ENCODE measurements at regions not wholly inside any gene's neighbourhood (a gene's known extent, or its start where the extent isn't known, plus 50 kb on each side); places are given as distances from the start of the nearest gene placed in this dataset.

DNA sequence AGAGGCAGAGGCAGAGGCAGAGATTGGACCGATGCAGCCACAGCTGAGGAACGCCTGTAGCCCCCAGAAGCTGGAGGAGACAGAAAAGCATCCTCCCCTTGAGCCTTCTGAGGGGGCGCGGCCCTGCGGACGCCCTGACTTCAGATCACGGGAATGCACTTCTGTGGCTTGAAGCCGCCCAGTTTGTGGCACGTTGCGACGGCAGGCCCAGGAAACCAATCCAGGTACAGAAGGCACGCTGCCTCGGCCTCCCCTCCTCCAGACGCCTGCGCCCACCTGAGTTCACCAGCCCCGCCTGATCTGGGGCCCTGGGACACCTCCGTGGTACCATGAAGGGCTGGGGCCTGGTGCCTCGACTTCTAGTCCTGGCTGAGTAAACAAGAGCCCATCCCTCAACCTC lies 82.0 kb downstream of the NCOR2 start:
- TF ChIP-seq, protein P1, sequence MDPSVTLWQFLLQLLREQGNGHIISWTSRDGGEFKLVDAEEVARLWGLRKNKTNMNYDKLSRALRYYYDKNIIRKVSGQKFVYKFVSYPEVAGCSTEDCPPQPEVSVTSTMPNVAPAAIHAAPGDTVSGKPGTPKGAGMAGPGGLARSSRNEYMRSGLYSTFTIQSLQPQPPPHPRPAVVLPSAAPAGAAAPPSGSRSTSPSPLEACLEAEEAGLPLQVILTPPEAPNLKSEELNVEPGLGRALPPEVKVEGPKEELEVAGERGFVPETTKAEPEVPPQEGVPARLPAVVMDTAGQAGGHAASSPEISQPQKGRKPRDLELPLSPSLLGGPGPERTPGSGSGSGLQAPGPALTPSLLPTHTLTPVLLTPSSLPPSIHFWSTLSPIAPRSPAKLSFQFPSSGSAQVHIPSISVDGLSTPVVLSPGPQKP (IDR thresholded peaks at IDR 0.05; ENCODE audit: low read depth, low read length): no peak
- TF ChIP-seq EZH2 (IDR thresholded peaks at IDR 0.05; ENCODE audit: borderline replicate concordance, control insufficient read depth, low read depth, low read length): no peak
- TF ChIP-seq NBN (IDR thresholded peaks at IDR 0.05): no peak
- TF ChIP-seq ATF7 (IDR thresholded peaks at IDR 0.05; ENCODE audit: low read depth): no peak
- TF ChIP-seq, protein P2, sequence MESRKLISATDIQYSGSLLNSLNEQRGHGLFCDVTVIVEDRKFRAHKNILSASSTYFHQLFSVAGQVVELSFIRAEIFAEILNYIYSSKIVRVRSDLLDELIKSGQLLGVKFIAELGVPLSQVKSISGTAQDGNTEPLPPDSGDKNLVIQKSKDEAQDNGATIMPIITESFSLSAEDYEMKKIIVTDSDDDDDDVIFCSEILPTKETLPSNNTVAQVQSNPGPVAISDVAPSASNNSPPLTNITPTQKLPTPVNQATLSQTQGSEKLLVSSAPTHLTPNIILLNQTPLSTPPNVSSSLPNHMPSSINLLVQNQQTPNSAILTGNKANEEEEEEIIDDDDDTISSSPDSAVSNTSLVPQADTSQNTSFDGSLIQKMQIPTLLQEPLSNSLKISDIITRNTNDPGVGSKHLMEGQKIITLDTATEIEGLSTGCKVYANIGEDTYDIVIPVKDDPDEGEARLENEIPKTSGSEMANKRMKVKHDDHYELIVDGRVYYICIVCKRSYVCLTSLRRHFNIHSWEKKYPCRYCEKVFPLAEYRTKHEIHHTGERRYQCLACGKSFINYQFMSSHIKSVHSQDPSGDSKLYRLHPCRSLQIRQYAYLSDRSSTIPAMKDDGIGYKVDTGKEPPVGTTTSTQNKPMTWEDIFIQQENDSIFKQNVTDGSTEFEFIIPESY (IDR thresholded peaks at IDR 0.05): no peak
- TF ChIP-seq, protein P3, sequence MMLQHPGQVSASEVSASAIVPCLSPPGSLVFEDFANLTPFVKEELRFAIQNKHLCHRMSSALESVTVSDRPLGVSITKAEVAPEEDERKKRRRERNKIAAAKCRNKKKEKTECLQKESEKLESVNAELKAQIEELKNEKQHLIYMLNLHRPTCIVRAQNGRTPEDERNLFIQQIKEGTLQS (IDR thresholded peaks at IDR 0.05; ENCODE audit: borderline replicate concordance, extremely low read depth, low read depth, low read length): no peak
- TF ChIP-seq SREBF2 (IDR thresholded peaks at IDR 0.05; ENCODE audit: low read length): no peak
- TF ChIP-seq, protein P4, sequence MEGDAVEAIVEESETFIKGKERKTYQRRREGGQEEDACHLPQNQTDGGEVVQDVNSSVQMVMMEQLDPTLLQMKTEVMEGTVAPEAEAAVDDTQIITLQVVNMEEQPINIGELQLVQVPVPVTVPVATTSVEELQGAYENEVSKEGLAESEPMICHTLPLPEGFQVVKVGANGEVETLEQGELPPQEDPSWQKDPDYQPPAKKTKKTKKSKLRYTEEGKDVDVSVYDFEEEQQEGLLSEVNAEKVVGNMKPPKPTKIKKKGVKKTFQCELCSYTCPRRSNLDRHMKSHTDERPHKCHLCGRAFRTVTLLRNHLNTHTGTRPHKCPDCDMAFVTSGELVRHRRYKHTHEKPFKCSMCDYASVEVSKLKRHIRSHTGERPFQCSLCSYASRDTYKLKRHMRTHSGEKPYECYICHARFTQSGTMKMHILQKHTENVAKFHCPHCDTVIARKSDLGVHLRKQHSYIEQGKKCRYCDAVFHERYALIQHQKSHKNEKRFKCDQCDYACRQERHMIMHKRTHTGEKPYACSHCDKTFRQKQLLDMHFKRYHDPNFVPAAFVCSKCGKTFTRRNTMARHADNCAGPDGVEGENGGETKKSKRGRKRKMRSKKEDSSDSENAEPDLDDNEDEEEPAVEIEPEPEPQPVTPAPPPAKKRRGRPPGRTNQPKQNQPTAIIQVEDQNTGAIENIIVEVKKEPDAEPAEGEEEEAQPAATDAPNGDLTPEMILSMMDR (IDR thresholded peaks at IDR 0.05 in 2 of 3, conservative IDR thresholded peaks at IDR 0.05 in 1 of 3; ENCODE audit: control insufficient read depth in 2 of 3, extremely low read depth in 1 of 3, insufficient read depth in 1 of 3, low read depth in 3 of 3, low read length in 3 of 3): no peak
- TF ChIP-seq NFYB (IDR thresholded peaks at IDR 0.05; ENCODE audit: insufficient read depth, low read depth, low read length): no peak
- TF ChIP-seq, protein P5, sequence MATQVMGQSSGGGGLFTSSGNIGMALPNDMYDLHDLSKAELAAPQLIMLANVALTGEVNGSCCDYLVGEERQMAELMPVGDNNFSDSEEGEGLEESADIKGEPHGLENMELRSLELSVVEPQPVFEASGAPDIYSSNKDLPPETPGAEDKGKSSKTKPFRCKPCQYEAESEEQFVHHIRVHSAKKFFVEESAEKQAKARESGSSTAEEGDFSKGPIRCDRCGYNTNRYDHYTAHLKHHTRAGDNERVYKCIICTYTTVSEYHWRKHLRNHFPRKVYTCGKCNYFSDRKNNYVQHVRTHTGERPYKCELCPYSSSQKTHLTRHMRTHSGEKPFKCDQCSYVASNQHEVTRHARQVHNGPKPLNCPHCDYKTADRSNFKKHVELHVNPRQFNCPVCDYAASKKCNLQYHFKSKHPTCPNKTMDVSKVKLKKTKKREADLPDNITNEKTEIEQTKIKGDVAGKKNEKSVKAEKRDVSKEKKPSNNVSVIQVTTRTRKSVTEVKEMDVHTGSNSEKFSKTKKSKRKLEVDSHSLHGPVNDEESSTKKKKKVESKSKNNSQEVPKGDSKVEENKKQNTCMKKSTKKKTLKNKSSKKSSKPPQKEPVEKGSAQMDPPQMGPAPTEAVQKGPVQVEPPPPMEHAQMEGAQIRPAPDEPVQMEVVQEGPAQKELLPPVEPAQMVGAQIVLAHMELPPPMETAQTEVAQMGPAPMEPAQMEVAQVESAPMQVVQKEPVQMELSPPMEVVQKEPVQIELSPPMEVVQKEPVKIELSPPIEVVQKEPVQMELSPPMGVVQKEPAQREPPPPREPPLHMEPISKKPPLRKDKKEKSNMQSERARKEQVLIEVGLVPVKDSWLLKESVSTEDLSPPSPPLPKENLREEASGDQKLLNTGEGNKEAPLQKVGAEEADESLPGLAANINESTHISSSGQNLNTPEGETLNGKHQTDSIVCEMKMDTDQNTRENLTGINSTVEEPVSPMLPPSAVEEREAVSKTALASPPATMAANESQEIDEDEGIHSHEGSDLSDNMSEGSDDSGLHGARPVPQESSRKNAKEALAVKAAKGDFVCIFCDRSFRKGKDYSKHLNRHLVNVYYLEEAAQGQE (IDR thresholded peaks at IDR 0.05; ENCODE audit: low read depth, low read length): no peak

All from GM12878 (cell line).